ENCODE measurements at regions not wholly inside any gene's neighbourhood (a gene's known extent, or its start where the extent isn't known, plus 50 kb on each side); places are given as distances from the start of the nearest gene placed in this dataset.

DNA sequence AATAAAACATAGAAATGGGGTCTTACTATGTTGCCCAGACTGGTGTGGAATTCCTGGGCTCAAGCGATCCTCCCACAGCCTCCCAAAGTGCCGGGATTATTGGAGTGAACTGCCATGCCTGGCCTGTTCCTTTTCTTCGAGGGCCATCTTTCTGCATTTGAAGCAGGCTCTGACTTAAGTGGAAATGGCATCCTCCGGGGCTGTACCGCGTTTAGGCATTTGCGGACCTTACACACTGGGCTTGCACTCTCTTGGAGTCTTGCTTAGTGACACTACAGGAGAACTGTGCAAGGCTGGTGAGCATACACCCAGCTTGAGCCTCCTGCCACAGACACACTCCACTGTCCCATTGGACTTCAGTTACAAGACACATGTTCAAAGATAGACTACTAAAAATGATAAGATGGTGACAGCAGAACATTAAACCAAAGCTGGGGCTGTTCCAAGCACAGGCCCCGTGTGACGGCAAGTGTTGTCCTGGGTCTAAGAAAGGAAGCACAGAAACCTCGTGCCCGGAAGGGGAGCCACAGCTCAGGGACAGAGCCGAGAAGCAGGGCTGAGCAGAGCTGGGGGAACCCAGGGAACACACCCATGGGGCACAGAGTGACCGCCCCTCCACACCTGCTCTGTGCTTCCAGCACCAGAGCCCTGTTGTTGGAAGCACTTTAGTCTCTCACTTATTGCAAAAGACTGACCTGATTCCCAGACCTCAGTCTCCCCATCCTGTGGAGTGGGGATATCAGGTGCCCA is 59.0 kb upstream of the SHANK2 start:
- no peak overlapping the region for H3K4me3 ChIP-seq (replicated peaks; ENCODE audit: low read depth, low read length)
- TF ChIP-seq, protein P1, sequence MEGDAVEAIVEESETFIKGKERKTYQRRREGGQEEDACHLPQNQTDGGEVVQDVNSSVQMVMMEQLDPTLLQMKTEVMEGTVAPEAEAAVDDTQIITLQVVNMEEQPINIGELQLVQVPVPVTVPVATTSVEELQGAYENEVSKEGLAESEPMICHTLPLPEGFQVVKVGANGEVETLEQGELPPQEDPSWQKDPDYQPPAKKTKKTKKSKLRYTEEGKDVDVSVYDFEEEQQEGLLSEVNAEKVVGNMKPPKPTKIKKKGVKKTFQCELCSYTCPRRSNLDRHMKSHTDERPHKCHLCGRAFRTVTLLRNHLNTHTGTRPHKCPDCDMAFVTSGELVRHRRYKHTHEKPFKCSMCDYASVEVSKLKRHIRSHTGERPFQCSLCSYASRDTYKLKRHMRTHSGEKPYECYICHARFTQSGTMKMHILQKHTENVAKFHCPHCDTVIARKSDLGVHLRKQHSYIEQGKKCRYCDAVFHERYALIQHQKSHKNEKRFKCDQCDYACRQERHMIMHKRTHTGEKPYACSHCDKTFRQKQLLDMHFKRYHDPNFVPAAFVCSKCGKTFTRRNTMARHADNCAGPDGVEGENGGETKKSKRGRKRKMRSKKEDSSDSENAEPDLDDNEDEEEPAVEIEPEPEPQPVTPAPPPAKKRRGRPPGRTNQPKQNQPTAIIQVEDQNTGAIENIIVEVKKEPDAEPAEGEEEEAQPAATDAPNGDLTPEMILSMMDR (IDR thresholded peaks at IDR 0.05; ENCODE audit: low read length, missing control alignments): no peak
- no peak for DNase-seq (ENCODE audit: low read depth)

DNA sequence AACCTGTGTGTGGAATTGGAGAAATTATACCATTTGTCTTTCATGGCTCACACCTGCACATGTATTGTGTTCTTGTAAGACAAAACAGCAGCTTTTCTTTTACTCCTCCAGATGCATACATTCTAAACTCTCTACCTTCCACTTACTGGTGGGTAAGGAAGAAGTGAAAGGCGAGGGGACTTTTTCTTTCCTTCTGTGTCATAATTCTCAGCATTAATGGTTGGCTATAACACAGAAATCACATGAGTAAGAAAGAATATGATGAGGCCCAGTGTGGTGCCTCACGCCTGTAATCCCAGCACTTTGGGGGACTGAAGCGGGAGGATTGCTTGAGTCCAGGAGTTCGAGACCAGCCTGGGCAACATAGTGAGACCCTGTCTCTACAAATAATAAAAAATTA is 57.8 kb upstream of the SHANK2 start:
- H3K4me3 ChIP-seq (replicated peaks; ENCODE audit: low read depth, low read length): no peak overlapping the region
- DNase-seq (ENCODE audit: low read depth): no peak
- TF ChIP-seq, protein P1 (IDR thresholded peaks at IDR 0.05; ENCODE audit: low read length, missing control alignments): no peak

DNA sequence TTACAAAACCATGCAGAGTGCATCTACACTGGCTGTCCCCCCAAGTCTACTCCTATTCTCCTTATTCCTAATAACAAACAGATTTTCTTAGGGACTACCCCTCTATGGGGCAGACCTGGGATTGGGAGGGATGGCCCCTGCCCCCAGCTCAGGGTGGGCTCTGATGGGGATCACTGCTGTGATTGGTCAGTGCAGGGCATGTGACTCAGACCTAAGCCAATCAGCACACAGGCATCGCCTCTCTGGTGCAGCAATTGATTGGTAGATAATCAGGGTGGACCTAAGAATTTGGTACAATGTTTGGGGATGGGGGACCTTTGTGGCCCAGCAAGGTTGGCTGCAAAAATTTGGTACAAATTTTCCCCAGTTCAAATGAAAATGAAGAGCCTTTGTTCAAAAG is 57.2 kb upstream of the SHANK2 start:
- no peak overlapping the region for H3K4me3 ChIP-seq (replicated peaks; ENCODE audit: low read depth, low read length)
- TF ChIP-seq, protein P1 (IDR thresholded peaks at IDR 0.05; ENCODE audit: low read length, missing control alignments): no peak
- no peak for DNase-seq (ENCODE audit: low read depth)

DNA sequence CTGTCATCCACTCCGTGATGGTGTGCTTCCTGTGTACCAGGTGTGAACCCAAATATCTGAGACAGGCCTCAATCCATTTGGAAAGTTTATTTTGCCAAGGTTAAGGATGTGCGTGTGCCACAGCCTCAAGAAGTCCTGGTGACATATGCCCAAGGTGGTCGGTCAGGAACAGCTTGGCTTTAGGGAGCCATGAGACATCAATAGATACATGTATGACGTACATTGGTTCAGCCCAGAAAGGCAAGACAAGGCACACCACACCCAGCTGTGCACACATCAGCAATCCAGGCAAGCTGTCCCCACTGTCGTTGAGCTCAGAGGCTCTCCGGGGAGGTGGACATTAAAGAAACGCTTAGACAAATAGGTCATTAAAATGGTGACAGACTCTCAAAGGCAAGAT is 56.8 kb upstream of the SHANK2 start:
- DNase-seq (ENCODE audit: low read depth): no peak
- TF ChIP-seq, protein P1 (IDR thresholded peaks at IDR 0.05; ENCODE audit: low read length, missing control alignments): no peak

DNA sequence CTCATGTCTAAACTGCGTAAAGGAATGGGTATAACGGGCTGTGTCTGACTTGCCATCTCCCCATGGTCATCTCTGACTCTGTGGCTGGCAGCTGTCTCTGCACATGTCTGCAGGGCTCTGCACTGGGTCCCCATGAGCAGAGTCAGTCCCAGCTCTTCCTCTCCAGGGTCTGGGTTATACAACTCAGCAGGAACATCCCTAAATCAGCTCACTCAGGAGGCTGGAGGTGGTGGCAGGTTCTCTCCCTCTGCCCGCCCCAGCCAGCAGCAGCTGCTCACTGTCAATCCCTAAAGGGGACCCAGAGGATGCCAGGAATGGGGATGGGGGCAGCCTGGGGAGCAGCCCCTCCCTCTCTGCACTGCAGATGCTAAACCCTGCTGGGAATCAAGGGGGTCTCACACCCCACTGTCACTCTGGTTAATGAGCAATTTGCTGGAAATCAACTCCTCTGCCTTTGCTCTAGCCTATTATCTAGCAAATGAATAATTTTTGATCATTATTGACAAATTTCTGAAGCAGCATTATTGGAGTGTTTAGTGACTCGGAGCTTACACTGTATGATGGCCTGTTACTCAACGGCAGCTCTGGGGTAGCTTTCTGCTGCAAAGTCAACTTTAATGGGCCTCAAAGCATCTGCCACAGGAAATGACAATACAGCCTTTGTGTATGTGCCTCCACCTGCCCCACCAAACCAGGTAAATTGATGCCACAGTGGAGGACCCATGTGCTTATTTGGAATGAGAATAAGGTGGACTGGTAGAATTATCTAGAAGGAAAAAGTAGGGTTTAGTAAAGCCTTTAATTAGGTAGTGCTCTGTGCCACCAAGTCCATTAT is 55.7 kb upstream of the SHANK2 start:
- TF ChIP-seq, protein P1 (IDR thresholded peaks at IDR 0.05; ENCODE audit: low read length, missing control alignments): no peak
- no peak for DNase-seq (ENCODE audit: low read depth)

More for the DNA sequence above, 56.8 kb upstream of the SHANK2 start:
- no peak overlapping the region for H3K4me3 ChIP-seq (replicated peaks; ENCODE audit: low read depth, low read length)

DNA sequence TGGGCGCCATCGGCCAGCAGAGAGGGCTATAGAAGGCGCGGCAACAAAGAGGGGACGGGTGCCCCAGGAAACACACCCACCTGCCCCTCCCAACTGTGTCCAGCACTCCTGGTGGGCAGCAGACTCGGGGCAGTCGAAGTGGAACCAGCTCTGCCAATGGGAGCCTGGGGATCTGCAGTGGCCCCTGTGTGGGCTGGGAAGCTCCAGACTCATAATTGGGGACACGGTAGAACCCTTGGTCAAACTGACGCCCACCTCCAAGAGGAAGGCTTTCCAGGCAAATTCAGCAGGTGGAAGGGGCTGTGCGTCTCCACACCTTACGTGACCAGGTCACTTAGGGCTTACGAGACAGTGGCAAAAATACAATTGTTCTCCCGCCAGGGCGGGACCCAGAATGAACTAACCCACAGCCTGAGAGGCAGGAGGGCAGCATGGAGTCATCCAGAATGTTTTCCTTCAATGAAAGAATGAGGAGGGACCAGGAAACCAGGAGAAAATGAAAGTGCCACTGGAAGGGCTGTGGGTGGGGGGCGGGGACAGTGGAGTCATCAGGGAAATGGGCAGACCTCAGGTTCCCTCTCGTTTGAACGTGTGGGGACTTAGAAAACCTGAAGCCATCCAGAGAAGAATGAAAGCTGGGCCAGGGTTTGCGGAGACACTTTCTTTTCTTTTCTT is 53.2 kb upstream of the SHANK2 start:
- TF ChIP-seq, protein P1 (IDR thresholded peaks at IDR 0.05; ENCODE audit: low read length, missing control alignments): no peak
- no peak for DNase-seq (ENCODE audit: low read depth)
- no peak overlapping the region for H3K4me3 ChIP-seq (replicated peaks; ENCODE audit: low read depth, low read length)

More for the DNA sequence above, 55.7 kb upstream of the SHANK2 start:
- no peak overlapping the region for H3K4me3 ChIP-seq (replicated peaks; ENCODE audit: low read depth, low read length)

Data from fibroblast of pulmonary artery (primary cell).